ENCODE measurements at regions not wholly inside any gene's neighbourhood (a gene's known extent, or its start where the extent isn't known, plus 50 kb on each side); places are given as distances from the start of the nearest gene placed in this dataset.

GRCh38 chr3:59261009-59261408 lies 211.2 kb upstream of the CFAP20DC start:
- TF ChIP-seq, protein P1, sequence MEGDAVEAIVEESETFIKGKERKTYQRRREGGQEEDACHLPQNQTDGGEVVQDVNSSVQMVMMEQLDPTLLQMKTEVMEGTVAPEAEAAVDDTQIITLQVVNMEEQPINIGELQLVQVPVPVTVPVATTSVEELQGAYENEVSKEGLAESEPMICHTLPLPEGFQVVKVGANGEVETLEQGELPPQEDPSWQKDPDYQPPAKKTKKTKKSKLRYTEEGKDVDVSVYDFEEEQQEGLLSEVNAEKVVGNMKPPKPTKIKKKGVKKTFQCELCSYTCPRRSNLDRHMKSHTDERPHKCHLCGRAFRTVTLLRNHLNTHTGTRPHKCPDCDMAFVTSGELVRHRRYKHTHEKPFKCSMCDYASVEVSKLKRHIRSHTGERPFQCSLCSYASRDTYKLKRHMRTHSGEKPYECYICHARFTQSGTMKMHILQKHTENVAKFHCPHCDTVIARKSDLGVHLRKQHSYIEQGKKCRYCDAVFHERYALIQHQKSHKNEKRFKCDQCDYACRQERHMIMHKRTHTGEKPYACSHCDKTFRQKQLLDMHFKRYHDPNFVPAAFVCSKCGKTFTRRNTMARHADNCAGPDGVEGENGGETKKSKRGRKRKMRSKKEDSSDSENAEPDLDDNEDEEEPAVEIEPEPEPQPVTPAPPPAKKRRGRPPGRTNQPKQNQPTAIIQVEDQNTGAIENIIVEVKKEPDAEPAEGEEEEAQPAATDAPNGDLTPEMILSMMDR (IDR thresholded peaks at IDR 0.05), result no peak
- no peak for TF ChIP-seq POLR2A (IDR thresholded peaks at IDR 0.05)

All from heart left ventricle (tissue), 13 donors.